A673 (cell line): ENCODE measurements at regions not wholly inside any gene's neighbourhood (a gene's known extent, or its start where the extent isn't known, plus 50 kb on each side); places are given as distances from the start of the nearest gene placed in this dataset.

Experiments
- BruUV-seq: library from RNA; stranded (reverse); fragments of 400-500 nt; replicated peaks from 2 replicates; lab custom pipeline; 2021; lab: Mats Ljungman, UMichigan
- CTCF ChIA-PET: fragments of 300-600 bp; sonication (Branson Sonifier 250); formaldehyde crosslinking; loops from one replicate; lab custom pipeline; 2022; ENCODE audit warnings: antibody characterized with exemption; lab: Charles Lee
- POLR2A ChIA-PET: fragments of 300-600 bp; sonication (Branson Sonifier 250); formaldehyde crosslinking; loops from one replicate; lab custom pipeline; 2022; ENCODE audit warnings: antibody characterized with exemption; ENCODE audit not compliant: low non-redundant PET; lab: Charles Lee
- DNase-seq: peaks from one replicate; pipeline ENCODE4 v3.0.0-alpha.2; 2015; ENCODE audit warnings: low spot score
- H3K27ac ChIP-seq: fragments of 200-600 bp; sonication (generic); 2 replicates; pipeline ENCODE4 v1.5.1; 2016; ENCODE audit warnings: mixed run types, low read depth, mild to moderate bottlenecking, mixed read lengths, antibody characterized with exemption, low read length; ENCODE audit not compliant: poor library complexity, severe bottlenecking
- H3K27me3 ChIP-seq: fragments of 200-600 bp; sonication (generic); replicated peaks from 2 replicates; pipeline ENCODE4 v1.6.1; 2017; ENCODE audit warnings: mixed run types, low read depth, mild to moderate bottlenecking, mixed read lengths, antibody characterized with exemption, low read length; ENCODE audit not compliant: insufficient read depth, poor library complexity
- H3K36me3 ChIP-seq: fragments of 200-600 bp; sonication (generic); 2 replicates; pipeline ENCODE4 v1.6.1; 2016; ENCODE audit warnings: mixed run types, mild to moderate bottlenecking, mixed read lengths, antibody characterized with exemption, low read length; ENCODE audit not compliant: insufficient read depth, poor library complexity, severe bottlenecking
- H3K4me1 ChIP-seq: fragments of 200-600 bp; sonication (generic); 2 replicates; pipeline ENCODE4 v1.6.1; 2017; ENCODE audit warnings: mixed run types, mild to moderate bottlenecking, mixed read lengths, antibody characterized with exemption, low read length; ENCODE audit not compliant: insufficient read depth, poor library complexity, severe bottlenecking
- H3K4me3 ChIP-seq: fragments of 200-600 bp; sonication (generic); 2 replicates; pipeline ENCODE4 v1.5.1; 2016; ENCODE audit warnings: low read depth, mixed run types, mild to moderate bottlenecking, mixed read lengths, low read length; ENCODE audit not compliant: poor library complexity, severe bottlenecking
- H3K9me3 ChIP-seq: fragments of 200-600 bp; sonication (generic); 2 replicates; pipeline ENCODE4 v1.6.1; 2016; ENCODE audit warnings: mixed run types, low read depth, mild to moderate bottlenecking, mixed read lengths, antibody characterized with exemption, low read length; ENCODE audit not compliant: poor library complexity, severe bottlenecking
- CTCF ChIP-seq: fragments of 300-800, 200-600 bp; sonication (generic); conservative IDR thresholded peaks from 2 replicates; pipeline ENCODE4 v1.5.1; 2017; ENCODE audit warnings: low read depth, mild to moderate bottlenecking, antibody characterized with exemption, low read length, moderate library complexity, mixed read lengths
- EZH2 ChIP-seq: fragments of 200-600 bp; sonication (generic); IDR thresholded peaks from 2 replicates; pipeline ENCODE4 v1.6.1; 2017; ENCODE audit warnings: borderline replicate concordance, low read depth, mild to moderate bottlenecking, mixed read lengths, antibody characterized with exemption, low read length; ENCODE audit not compliant: poor library complexity, severe bottlenecking
- intact Hi-C: fragments of 100-400 bp; cut with micrococcal nuclease; formaldehyde crosslinking; loops from one replicate; pipeline ENCODE4 v1.10.0; 2022; ENCODE audit not compliant: unreplicated experiment

GRCh38 chr5:19264821-19265220 is 723.2 kb downstream of the CDH18 start:
- POLR2A ChIA-PET, result no interaction called here
- H3K4me3 ChIP-seq, result no peak overlapping the region
- DNase-seq, result no peak
- TF ChIP-seq EZH2 (no peak), CTCF (no peak)
- no peak overlapping the region for H3K27ac ChIP-seq
- H3K36me3 ChIP-seq, result no peaks in the 10 kb centered on the region
- intact Hi-C loops, result no loop called here
- no peaks in the 10 kb centered on the region for H3K4me1 ChIP-seq
- no TSS peak for BruUV-seq
- peaks cover 3% of the 10 kb centered on the region for H3K9me3 ChIP-seq
- CTCF ChIA-PET, result no interaction called here
- H3K27me3 ChIP-seq, result no peaks in the 10 kb centered on the region

GRCh38 chr5:19266791-19267190 is 721.2 kb downstream of the CDH18 start:
- no peaks in the 10 kb centered on the region for H3K4me1 ChIP-seq
- BruUV-seq, result no TSS peak
- no peak overlapping the region for H3K4me3 ChIP-seq
- H3K27me3 ChIP-seq, result no peaks in the 10 kb centered on the region
- TF ChIP-seq CTCF, result no peak
- TF ChIP-seq EZH2, result no peak
- POLR2A ChIA-PET, result no interaction called here
- intact Hi-C loops, result no loop called here
- CTCF ChIA-PET, result no interaction called here
- peaks cover 3% of the 10 kb centered on the region for H3K9me3 ChIP-seq
- no peak for DNase-seq
- H3K36me3 ChIP-seq, result no peaks in the 10 kb centered on the region
- H3K27ac ChIP-seq, result no peak overlapping the region

- no peaks in the 10 kb centered on the region for H3K9me3 ChIP-seq
- ChIA-PET CTCF (no interaction called here), POLR2A (no interaction called here)
- no peaks in the 10 kb centered on the region for H3K4me1 ChIP-seq
- no peaks in the 10 kb centered on the region for H3K27me3 ChIP-seq
- intact Hi-C loops, result no loop called here
- BruUV-seq, result no TSS peak
- no peak overlapping the region for H3K27ac ChIP-seq
- H3K36me3 ChIP-seq, result no peaks in the 10 kb centered on the region
- no peak for DNase-seq
- TF ChIP-seq EZH2 (no peak), CTCF (no peak)
- H3K4me3 ChIP-seq, result no peak overlapping the region
These were observed 717.8 kb downstream of the CDH18 start for GRCh38 chr5:19270153-19270552.

DNA sequence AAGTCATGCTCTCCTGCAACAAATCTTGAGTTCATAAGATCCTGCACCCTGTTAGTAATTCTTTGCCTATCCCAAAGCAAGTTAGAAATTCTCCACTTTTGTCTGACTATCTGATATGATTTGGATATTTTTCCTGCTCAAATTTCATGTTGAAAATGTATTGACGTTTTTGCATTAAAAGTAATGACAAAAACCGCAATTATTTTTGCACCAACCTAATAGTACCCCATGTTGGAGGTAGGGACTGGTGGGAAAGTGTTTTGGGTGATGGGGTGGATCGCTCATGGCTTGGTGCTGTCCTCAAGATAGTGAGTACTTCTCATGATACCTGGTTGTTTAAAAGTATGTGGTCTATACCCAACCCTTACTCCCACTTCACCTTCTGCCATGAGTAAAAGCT is 713.4 kb downstream of the CDH18 start:
- no peaks in the 10 kb centered on the region for H3K36me3 ChIP-seq
- no peak for DNase-seq
- no TSS peak for BruUV-seq
- intact Hi-C loops, result no loop called here
- H3K4me3 ChIP-seq, result no peak overlapping the region
- H3K27ac ChIP-seq, result no peak overlapping the region
- H3K9me3 ChIP-seq, result no peaks in the 10 kb centered on the region
- TF ChIP-seq EZH2, result no peak
- no peak for TF ChIP-seq CTCF
- H3K27me3 ChIP-seq, result no peaks in the 10 kb centered on the region
- ChIA-PET POLR2A (no interaction called here), CTCF (no interaction called here)
- H3K4me1 ChIP-seq, result no peaks in the 10 kb centered on the region
